Osteocyte (in vitro differentiated cells): ENCODE measurements at regions not wholly inside any gene's neighbourhood (a gene's known extent, or its start where the extent isn't known, plus 50 kb on each side); places are given as distances from the start of the nearest gene placed in this dataset.

Experiments used
- DNase-seq: peaks from one replicate; pipeline ENCODE4 v3.0.0; 2021; ENCODE audit warnings: mixed read lengths; ENCODE audit not compliant: unreplicated experiment; ENCODE audit errors: extremely low spot score
- H3K27ac Mint-ChIP-seq: one replicate; pipeline ENCODE4 v1.8.0; 2021; ENCODE audit warnings: mild to moderate bottlenecking, mixed read lengths; ENCODE audit not compliant: unreplicated experiment
- H3K27me3 Mint-ChIP-seq: one replicate; pipeline ENCODE4 v1.8.0; 2021; ENCODE audit warnings: mixed read lengths; ENCODE audit not compliant: unreplicated experiment
- H3K36me3 Mint-ChIP-seq: one replicate; pipeline ENCODE4 v1.8.0; 2021; ENCODE audit warnings: mixed read lengths; ENCODE audit not compliant: unreplicated experiment
- H3K4me1 Mint-ChIP-seq: one replicate; pipeline ENCODE4 v1.8.0; 2021; ENCODE audit warnings: mixed read lengths; ENCODE audit not compliant: unreplicated experiment
- H3K4me3 Mint-ChIP-seq: one replicate; pipeline ENCODE4 v1.8.0; 2021; ENCODE audit warnings: mild to moderate bottlenecking, moderate library complexity, mixed read lengths; ENCODE audit not compliant: unreplicated experiment
- H3K9me3 Mint-ChIP-seq: one replicate; pipeline ENCODE4 v1.8.0; 2021; ENCODE audit warnings: mixed read lengths; ENCODE audit not compliant: unreplicated experiment
- CTCF ChIP-seq: fragments of 200-600 bp; sonication (generic); IDR thresholded peaks from 2 replicates; pipeline ENCODE4 v1.5.0; 2021; ENCODE audit warnings: antibody characterized with exemption, mild to moderate bottlenecking, moderate library complexity

GRCh38 chr4:134365852-134366251 is 164.3 kb upstream of the PABPC4L start:
- no peaks in the 10 kb centered on the region for H3K9me3 Mint-ChIP-seq
- H3K27me3 Mint-ChIP-seq: no peaks in the 10 kb centered on the region
- DNase-seq: no peak
- no peak overlapping the region for H3K4me3 Mint-ChIP-seq
- H3K36me3 Mint-ChIP-seq: no peaks in the 10 kb centered on the region
- no peak overlapping the region for H3K27ac Mint-ChIP-seq
- no peaks in the 10 kb centered on the region for H3K4me1 Mint-ChIP-seq
- no peak for TF ChIP-seq CTCF

GRCh38 chr4:134364928-134365327 is 163.3 kb upstream of the PABPC4L start:
- H3K9me3 Mint-ChIP-seq: no peaks in the 10 kb centered on the region
- H3K4me1 Mint-ChIP-seq: no peaks in the 10 kb centered on the region
- no peaks in the 10 kb centered on the region for H3K36me3 Mint-ChIP-seq
- no peak for DNase-seq
- no peak overlapping the region for H3K27ac Mint-ChIP-seq
- H3K4me3 Mint-ChIP-seq: no peak overlapping the region
- no peaks in the 10 kb centered on the region for H3K27me3 Mint-ChIP-seq
- no peak for TF ChIP-seq CTCF

- H3K4me3 Mint-ChIP-seq: no peak overlapping the region
- no peak for DNase-seq
- H3K4me1 Mint-ChIP-seq: no peaks in the 10 kb centered on the region
- no peak for TF ChIP-seq CTCF
- no peaks in the 10 kb centered on the region for H3K9me3 Mint-ChIP-seq
- H3K27ac Mint-ChIP-seq: no peak overlapping the region
- H3K27me3 Mint-ChIP-seq: no peaks in the 10 kb centered on the region
- no peaks in the 10 kb centered on the region for H3K36me3 Mint-ChIP-seq
These were observed 143.7 kb upstream of the PABPC4L start for GRCh38 chr4:134345244-134345643.

- no peak overlapping the region for H3K27ac Mint-ChIP-seq
- H3K27me3 Mint-ChIP-seq: no peaks in the 10 kb centered on the region
- DNase-seq: no peak
- H3K36me3 Mint-ChIP-seq: no peaks in the 10 kb centered on the region
- H3K4me3 Mint-ChIP-seq: no peak overlapping the region
- no peaks in the 10 kb centered on the region for H3K4me1 Mint-ChIP-seq
- no peaks in the 10 kb centered on the region for H3K9me3 Mint-ChIP-seq
- no peak for TF ChIP-seq CTCF
These were observed 142.1 kb upstream of the PABPC4L start for GRCh38 chr4:134343656-134344055.

- Mint-ChIP-seq H3K9me3 (no peaks in the 10 kb centered on the region), H3K27ac (no peak overlapping the region), H3K27me3 (no peaks in the 10 kb centered on the region), H3K36me3 (no peaks in the 10 kb centered on the region), H3K4me3 (no peak overlapping the region), H3K4me1 (peaks cover 1% of the 10 kb centered on the region)
- DNase-seq: no peak
- no peak for TF ChIP-seq CTCF
These were observed 141.5 kb upstream of the PABPC4L start for GRCh38 chr4:134343081-134343480.
